ENCODE measurements at regions not wholly inside any gene's neighbourhood (a gene's known extent, or its start where the extent isn't known, plus 50 kb on each side); places are given as distances from the start of the nearest gene placed in this dataset.
"Not testable (repeated sequence)": the region's sequence is repeated elsewhere in the genome, so short reads cannot be mapped to it uniquely, and the experiment has no call there.

GRCh38 chr1:213486488-213486887, 435.4 kb downstream of the RPS6KC1 start:
- no peak for DNase-seq
- Mint-ChIP-seq H3K27me3 (peaks cover 0 to 7% of the 10 kb centered on the region in 2 donors), H3K27ac (no peak overlapping the region), H3K4me3 (no peak overlapping the region), H3K4me1 (no peaks in the 10 kb centered on the region), H3K9me3 (peaks cover 0 to 2% of the 10 kb centered on the region in 2 donors), H3K36me3 (no peaks in the 10 kb centered on the region)
- no peak for ATAC-seq (replicated peaks)

- Mint-ChIP-seq H3K4me1 (no peaks in the 10 kb centered on the region), H3K9me3 (no peaks in the 10 kb centered on the region), H3K27ac (no peak overlapping the region), H3K4me3 (no peak overlapping the region), H3K27me3 (peaks cover 0 to 7% of the 10 kb centered on the region in 2 donors), H3K36me3 (no peaks in the 10 kb centered on the region)
- DNase-seq: no peak
- no peak for ATAC-seq (replicated peaks)
Observed at GRCh38 chr1:213491468-213491867, 440.4 kb downstream of the RPS6KC1 start.

GRCh38 chr1:213492161-213493041, 441.4 kb downstream of the RPS6KC1 start:
- DNase-seq: no peak
- H3K4me3 Mint-ChIP-seq: no peak overlapping the region
- H3K4me1 Mint-ChIP-seq: no peaks in the 10 kb centered on the region
- H3K27ac Mint-ChIP-seq: no peak overlapping the region
- H3K27me3 Mint-ChIP-seq: peaks cover 0 to 7% of the 10 kb centered on the region in 2 donors
- no peaks in the 10 kb centered on the region for H3K9me3 Mint-ChIP-seq
- no peak for ATAC-seq (replicated peaks)
- no peaks in the 10 kb centered on the region for H3K36me3 Mint-ChIP-seq

GRCh38 chr1:213499444-213499843, 448.4 kb downstream of the RPS6KC1 start:
- DNase-seq (no peak), ATAC-seq (replicated peaks) (no peak)
- Mint-ChIP-seq H3K4me3 (no peak overlapping the region), H3K36me3 (no peaks in the 10 kb centered on the region), H3K4me1 (no peaks in the 10 kb centered on the region), H3K27me3 (no peaks in the 10 kb centered on the region), H3K27ac (no peak overlapping the region), H3K9me3 (peaks cover 0 to 6% of the 10 kb centered on the region in 2 donors)

- Mint-ChIP-seq H3K36me3 (no peaks in the 10 kb centered on the region), H3K4me3 (no peak overlapping the region), H3K27ac (no peak overlapping the region), H3K4me1 (no peaks in the 10 kb centered on the region), H3K9me3 (peaks cover 0 to 10% of the 10 kb centered on the region in 2 donors), H3K27me3 (no peaks in the 10 kb centered on the region)
- ATAC-seq (replicated peaks) (no peak), DNase-seq (no peak)
Observed at GRCh38 chr1:213507472-213508223, 456.6 kb downstream of the RPS6KC1 start.

- no peak overlapping the region for H3K4me3 Mint-ChIP-seq
- H3K36me3 Mint-ChIP-seq: no peaks in the 10 kb centered on the region
- H3K4me1 Mint-ChIP-seq: no peaks in the 10 kb centered on the region
- DNase-seq (no peak), ATAC-seq (replicated peaks) (no peak)
- no peak overlapping the region for H3K27ac Mint-ChIP-seq
- peaks cover 0 to 10% of the 10 kb centered on the region in 2 donors for H3K9me3 Mint-ChIP-seq
- H3K27me3 Mint-ChIP-seq: no peaks in the 10 kb centered on the region
Observed at GRCh38 chr1:213511173-213511572, 460.1 kb downstream of the RPS6KC1 start.

- DNase-seq: no peak
- no peak for ATAC-seq (replicated peaks)
- peaks cover 0 to 7% of the 10 kb centered on the region in 2 donors for H3K27me3 Mint-ChIP-seq
- H3K36me3 Mint-ChIP-seq: no peaks in the 10 kb centered on the region
- no peak overlapping the region for H3K4me3 Mint-ChIP-seq
- H3K4me1 Mint-ChIP-seq: no peaks in the 10 kb centered on the region
- H3K9me3 Mint-ChIP-seq: peaks cover 0 to 10% of the 10 kb centered on the region in 2 donors
- no peak overlapping the region for H3K27ac Mint-ChIP-seq
Observed at GRCh38 chr1:213512316-213512715, 461.3 kb downstream of the RPS6KC1 start.

GRCh38 chr1:213513006-213513405, 462.0 kb downstream of the RPS6KC1 start:
- peaks cover 0 to 10% of the 10 kb centered on the region in 2 donors for H3K9me3 Mint-ChIP-seq
- no peaks in the 10 kb centered on the region for H3K4me1 Mint-ChIP-seq
- H3K36me3 Mint-ChIP-seq: no peaks in the 10 kb centered on the region
- DNase-seq (no peak), ATAC-seq (replicated peaks) (no peak)
- H3K27me3 Mint-ChIP-seq: peaks cover 0 to 7% of the 10 kb centered on the region in 2 donors
- H3K4me3 Mint-ChIP-seq: no peak overlapping the region
- no peak overlapping the region for H3K27ac Mint-ChIP-seq

GRCh38 chr1:213514408-213515179, 463.6 kb downstream of the RPS6KC1 start:
- H3K27me3 Mint-ChIP-seq: peaks cover 5 to 17% of the 10 kb centered on the region in 2 donors
- H3K27ac Mint-ChIP-seq; H3K4me3 Mint-ChIP-seq; H3K4me1 Mint-ChIP-seq; ATAC-seq (replicated peaks); DNase-seq; H3K36me3 Mint-ChIP-seq: not testable (repeated sequence)
- H3K9me3 Mint-ChIP-seq: peaks cover 4 to 10% of the 10 kb centered on the region in 2 donors

- ATAC-seq (replicated peaks): no peak
- Mint-ChIP-seq H3K9me3 (peaks cover 13 to 16% of the 10 kb centered on the region in 2 donors), H3K27ac (no peak overlapping the region), H3K27me3 (peaks cover 5 to 22% of the 10 kb centered on the region in 2 donors), H3K36me3 (no peaks in the 10 kb centered on the region), H3K4me3 (no peak overlapping the region), H3K4me1 (no peaks in the 10 kb centered on the region)
- no peak for DNase-seq
Observed at GRCh38 chr1:213519098-213519497, 468.1 kb downstream of the RPS6KC1 start.

GRCh38 chr1:213521206-213521605, 466.6 kb upstream of the PROX1 start:
- ATAC-seq (replicated peaks) (no peak), DNase-seq (no peak)
- no peak overlapping the region for H3K4me3 Mint-ChIP-seq
- H3K27me3 Mint-ChIP-seq: peaks cover 5 to 22% of the 10 kb centered on the region in 2 donors
- H3K36me3 Mint-ChIP-seq: no peaks in the 10 kb centered on the region
- no peak overlapping the region for H3K27ac Mint-ChIP-seq
- H3K4me1 Mint-ChIP-seq: no peaks in the 10 kb centered on the region
- H3K9me3 Mint-ChIP-seq: peaks cover 9 to 16% of the 10 kb centered on the region in 2 donors

- ATAC-seq (replicated peaks) (no peak), DNase-seq (no peak)
- no peak overlapping the region for H3K27ac Mint-ChIP-seq
- H3K9me3 Mint-ChIP-seq: peaks cover 9 to 13% of the 10 kb centered on the region in 2 donors
- H3K4me3 Mint-ChIP-seq: no peak overlapping the region
- no peaks in the 10 kb centered on the region for H3K36me3 Mint-ChIP-seq
- H3K4me1 Mint-ChIP-seq: no peaks in the 10 kb centered on the region
- peaks cover 5 to 12% of the 10 kb centered on the region in 2 donors for H3K27me3 Mint-ChIP-seq
Observed at GRCh38 chr1:213523781-213524398, 463.9 kb upstream of the PROX1 start.

- Mint-ChIP-seq H3K36me3 (no peaks in the 10 kb centered on the region), H3K4me1 (no peaks in the 10 kb centered on the region), H3K27ac (no peak overlapping the region), H3K27me3 (peaks cover 0 to 5% of the 10 kb centered on the region in 2 donors), H3K9me3 (peaks cover 4 to 5% of the 10 kb centered on the region in 2 donors), H3K4me3 (no peak overlapping the region)
- DNase-seq: no peak
- no peak for ATAC-seq (replicated peaks)
Observed at GRCh38 chr1:213526306-213526705, 461.5 kb upstream of the PROX1 start.
